Upper lobe of right lung (tissue), 1 donor: ENCODE measurements at regions not wholly inside any gene's neighbourhood (a gene's known extent, or its start where the extent isn't known, plus 50 kb on each side); places are given as distances from the start of the nearest gene placed in this dataset.

ENCODE experiments used
- ATAC-seq: fragments of 200-7000 bp; cut with Tn5 transposase; one replicate; pipeline ENCODE4 v1.9.1; 2020; ENCODE audit warnings: mild to moderate bottlenecking, moderate library complexity
- DNase-seq: peaks from one replicate; pipeline ENCODE4 v3.0.0-alpha.2; 2020
- H3K27ac ChIP-seq: fragments of 200-600 bp; one replicate; pipeline ENCODE4 v1.8.0; 2022
- H3K27me3 ChIP-seq: fragments of 200-600 bp; one replicate; pipeline ENCODE4 v1.8.0; 2022; ENCODE audit warnings: mild to moderate bottlenecking
- H3K36me3 ChIP-seq: fragments of 200-600 bp; one replicate; pipeline ENCODE4 v1.8.0; 2022
- H3K4me1 ChIP-seq: fragments of 200-600 bp; one replicate; pipeline ENCODE4 v1.8.0; 2022
- H3K4me3 ChIP-seq: fragments of 200-600 bp; one replicate; pipeline ENCODE4 v1.8.0; 2022; ENCODE audit warnings: mild to moderate bottlenecking
- H3K9me3 ChIP-seq: fragments of 200-600 bp; one replicate; pipeline ENCODE4 v1.8.0; 2022
- intact Hi-C: fragments of 100-400 bp; cut with DNase I; formaldehyde crosslinking; loops from one replicate; pipeline ENCODE4 v1.11.0; 2022
- TF ChIP-seq, protein P1 (sequence below): fragments of 200-600 bp; IDR thresholded peaks from one replicate; pipeline ENCODE4 v1.8.0; 2022; ENCODE audit warnings: antibody characterized with exemption
- donor health status: DM: no; HTN: yes; CAD: no; lungs with severe emphysema.

DNA sequence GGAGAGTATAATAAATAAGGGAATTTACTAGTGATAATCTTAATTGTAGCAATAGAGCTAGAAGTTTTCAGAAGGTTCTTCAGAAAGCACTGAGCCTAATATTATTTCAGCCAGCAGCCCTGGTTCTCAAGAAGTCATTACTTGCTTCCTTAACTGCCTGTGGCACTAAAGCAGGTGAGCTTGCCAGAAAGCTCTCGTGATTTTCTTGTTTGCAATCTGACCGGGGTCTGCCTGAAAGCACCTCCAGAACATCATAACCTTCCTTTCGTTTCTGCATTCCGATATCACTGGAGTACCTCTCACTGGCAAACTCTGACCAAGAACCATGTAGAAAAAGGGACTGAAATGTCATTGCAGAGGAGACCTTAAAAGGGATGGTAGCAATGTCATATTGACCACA lies 510.3 kb downstream of the ZIC1 start:
- Histone ChIP-seq H3K27ac (no peak overlapping the region), H3K4me1 (no peaks in the 10 kb centered on the region), H3K27me3 (no peaks in the 10 kb centered on the region), H3K36me3 (no peaks in the 10 kb centered on the region), H3K9me3 (no peaks in the 10 kb centered on the region), H3K4me3 (no peak overlapping the region)
- no peak for DNase-seq
- intact Hi-C loops: no loop called here
- TF ChIP-seq, protein P1, sequence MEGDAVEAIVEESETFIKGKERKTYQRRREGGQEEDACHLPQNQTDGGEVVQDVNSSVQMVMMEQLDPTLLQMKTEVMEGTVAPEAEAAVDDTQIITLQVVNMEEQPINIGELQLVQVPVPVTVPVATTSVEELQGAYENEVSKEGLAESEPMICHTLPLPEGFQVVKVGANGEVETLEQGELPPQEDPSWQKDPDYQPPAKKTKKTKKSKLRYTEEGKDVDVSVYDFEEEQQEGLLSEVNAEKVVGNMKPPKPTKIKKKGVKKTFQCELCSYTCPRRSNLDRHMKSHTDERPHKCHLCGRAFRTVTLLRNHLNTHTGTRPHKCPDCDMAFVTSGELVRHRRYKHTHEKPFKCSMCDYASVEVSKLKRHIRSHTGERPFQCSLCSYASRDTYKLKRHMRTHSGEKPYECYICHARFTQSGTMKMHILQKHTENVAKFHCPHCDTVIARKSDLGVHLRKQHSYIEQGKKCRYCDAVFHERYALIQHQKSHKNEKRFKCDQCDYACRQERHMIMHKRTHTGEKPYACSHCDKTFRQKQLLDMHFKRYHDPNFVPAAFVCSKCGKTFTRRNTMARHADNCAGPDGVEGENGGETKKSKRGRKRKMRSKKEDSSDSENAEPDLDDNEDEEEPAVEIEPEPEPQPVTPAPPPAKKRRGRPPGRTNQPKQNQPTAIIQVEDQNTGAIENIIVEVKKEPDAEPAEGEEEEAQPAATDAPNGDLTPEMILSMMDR: no peak
- no peak for ATAC-seq

DNA sequence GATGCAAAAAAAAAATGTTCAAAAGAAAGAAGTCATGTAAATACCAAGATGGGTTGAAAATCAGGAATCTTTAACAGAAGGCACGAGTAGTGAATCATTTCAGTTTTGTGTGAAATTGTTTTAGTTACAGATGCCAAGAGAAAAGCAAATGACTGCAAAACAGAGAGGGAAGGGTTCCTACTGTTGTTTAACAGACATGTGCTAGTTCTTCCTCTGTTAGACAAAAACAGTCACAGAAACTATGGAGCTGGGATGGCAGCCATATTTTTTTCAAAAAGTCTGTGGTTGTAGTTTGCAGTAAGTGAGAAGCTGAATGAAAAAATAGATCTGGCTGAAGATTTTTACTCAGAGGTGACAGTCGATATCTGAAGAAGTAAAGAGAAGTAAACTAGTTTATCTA lies 511.9 kb downstream of the ZIC1 start:
- TF ChIP-seq, protein P1: no peak
- intact Hi-C loops: no loop called here
- Histone ChIP-seq H3K9me3 (no peaks in the 10 kb centered on the region), H3K27ac (no peak overlapping the region), H3K27me3 (no peaks in the 10 kb centered on the region), H3K4me1 (no peaks in the 10 kb centered on the region), H3K36me3 (no peaks in the 10 kb centered on the region), H3K4me3 (no peak overlapping the region)
- ATAC-seq: no peak
- no peak for DNase-seq

DNA sequence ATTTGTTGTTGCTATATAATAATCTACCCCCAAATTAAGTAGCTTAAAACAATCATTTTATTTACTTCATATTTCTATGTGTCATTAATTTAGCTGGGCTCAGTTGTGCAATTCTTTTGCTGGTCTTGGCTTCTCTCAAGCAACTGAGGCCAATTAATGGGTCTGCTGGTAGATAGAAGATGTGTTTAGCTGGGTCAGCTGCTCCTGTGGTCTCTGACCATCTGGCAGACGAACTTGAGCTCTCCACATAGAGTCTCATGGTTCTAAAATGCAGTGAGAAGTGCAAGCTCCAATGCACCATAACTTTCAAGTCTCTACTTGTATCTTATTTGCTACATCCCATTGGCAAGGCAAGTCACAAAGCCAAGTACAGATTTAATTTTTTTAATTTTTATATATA lies 515.6 kb downstream of the ZIC1 start:
- H3K4me1 ChIP-seq: no peaks in the 10 kb centered on the region
- H3K9me3 ChIP-seq: no peaks in the 10 kb centered on the region
- ATAC-seq (no peak), DNase-seq (no peak)
- intact Hi-C loops: no loop called here
- H3K27me3 ChIP-seq: no peaks in the 10 kb centered on the region
- H3K4me3 ChIP-seq: no peak overlapping the region
- TF ChIP-seq, protein P1: no peak
- no peak overlapping the region for H3K27ac ChIP-seq
- no peaks in the 10 kb centered on the region for H3K36me3 ChIP-seq

DNA sequence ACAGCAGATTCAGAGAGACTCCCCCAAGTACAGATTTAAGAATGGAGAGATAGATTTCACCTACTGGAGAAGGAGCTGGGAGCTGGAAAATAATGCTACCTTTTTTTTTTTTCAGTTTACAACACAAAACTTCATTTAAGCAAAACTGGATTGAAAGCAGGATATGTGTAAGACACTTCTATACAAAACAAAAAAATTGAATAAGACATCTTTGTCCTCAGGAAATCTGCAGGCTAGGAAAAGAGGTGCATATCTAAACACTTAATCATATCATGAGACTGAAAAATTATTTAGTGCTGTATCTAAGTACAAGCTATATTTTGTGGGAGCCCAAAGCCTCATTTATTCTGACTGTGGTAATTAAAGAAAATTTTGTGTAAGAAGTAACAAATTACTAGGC lies 516.1 kb downstream of the ZIC1 start:
- ATAC-seq: no peak
- TF ChIP-seq, protein P1: no peak

DNA sequence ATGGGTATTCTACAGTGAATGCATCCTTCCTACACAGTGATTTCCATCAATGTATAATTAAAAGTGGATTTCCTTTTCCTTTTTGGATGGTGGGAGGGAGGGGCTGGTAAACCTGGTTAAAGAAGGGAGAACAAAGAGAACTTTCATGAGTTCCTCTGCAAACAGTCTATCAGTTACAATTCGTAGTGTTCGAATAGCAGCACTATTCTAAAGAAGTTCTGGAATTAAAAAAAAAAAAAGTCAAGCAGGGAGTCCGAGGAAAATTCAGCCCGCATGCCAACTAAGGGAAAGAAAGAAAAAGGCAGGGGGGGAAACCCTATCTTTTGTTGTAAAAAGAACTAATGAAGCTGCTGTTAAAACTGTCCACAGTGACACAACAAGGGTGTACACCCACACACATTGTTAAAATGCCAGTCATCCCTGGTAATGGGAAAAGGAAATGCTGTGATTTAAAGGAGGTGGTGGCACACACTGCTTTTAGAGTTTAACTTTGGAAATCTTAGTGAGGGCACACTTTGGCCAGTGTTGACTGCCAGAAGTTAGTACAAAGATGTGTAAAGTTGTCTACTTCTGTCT lies 521.2 kb downstream of the ZIC1 start:
- TF ChIP-seq, protein P1: no peak
- Histone ChIP-seq H3K27ac (no peak overlapping the region), H3K4me3 (no peak overlapping the region), H3K4me1 (no peaks in the 10 kb centered on the region), H3K36me3 (no peaks in the 10 kb centered on the region), H3K9me3 (no peaks in the 10 kb centered on the region), H3K27me3 (no peaks in the 10 kb centered on the region)
- intact Hi-C loops: no loop called here
- DNase-seq (no peak), ATAC-seq (no peak)

More for the DNA sequence above, 516.1 kb downstream of the ZIC1 start:
- intact Hi-C loops: no loop called here
- Histone ChIP-seq H3K4me1 (no peaks in the 10 kb centered on the region), H3K4me3 (no peak overlapping the region), H3K27me3 (no peaks in the 10 kb centered on the region), H3K9me3 (no peaks in the 10 kb centered on the region), H3K27ac (no peak overlapping the region), H3K36me3 (no peaks in the 10 kb centered on the region)
- no peak for DNase-seq
